GM19240 (cell line): ENCODE measurements at regions not wholly inside any gene's neighbourhood (a gene's known extent, or its start where the extent isn't known, plus 50 kb on each side); places are given as distances from the start of the nearest gene placed in this dataset.

Experiments used
- DNase-seq: peaks from one replicate; pipeline ENCODE4 v3.0.0; 2011; ENCODE audit warnings: low spot score; ENCODE audit not compliant: insufficient read length

DNA sequence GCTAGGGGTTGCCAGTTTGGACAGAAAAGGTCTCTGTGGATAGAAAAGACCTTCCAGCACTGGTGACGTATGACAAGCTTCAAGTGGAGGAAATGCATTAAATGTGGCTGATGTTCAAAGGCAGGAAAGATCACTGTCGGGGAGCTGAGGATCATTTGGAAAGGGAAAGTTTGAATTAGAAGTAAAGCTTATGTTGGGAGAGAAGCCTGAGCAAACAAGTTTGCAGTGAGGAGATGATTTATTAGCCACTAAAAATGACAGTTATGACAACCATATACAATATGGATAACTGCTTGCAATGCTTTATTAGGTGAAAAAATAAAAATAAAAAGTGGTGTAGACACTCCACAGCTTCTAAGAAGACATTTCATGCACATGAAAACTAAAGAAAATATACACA, 135.3 kb upstream of the HS3ST1 start:
- DNase-seq = no peak

DNA sequence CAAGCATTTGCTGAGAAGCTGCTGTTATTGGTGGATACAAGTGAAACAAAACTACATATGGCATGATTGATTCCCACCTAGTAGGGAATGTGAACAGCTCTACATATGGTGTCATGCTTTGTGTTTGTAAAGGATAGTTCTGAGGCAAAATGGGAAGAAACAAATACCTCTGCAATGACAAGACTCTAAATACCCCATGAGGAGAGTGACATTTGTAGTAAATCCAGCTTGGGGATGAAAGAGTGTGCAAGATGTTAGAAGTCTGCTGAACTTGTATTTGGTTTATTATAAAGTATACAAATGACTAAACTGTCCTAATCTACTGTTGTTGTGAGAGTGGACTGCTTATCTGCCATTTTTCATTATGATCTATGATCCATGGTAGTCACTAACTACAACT, 120.8 kb upstream of the HS3ST1 start:
- no peak for DNase-seq

DNA sequence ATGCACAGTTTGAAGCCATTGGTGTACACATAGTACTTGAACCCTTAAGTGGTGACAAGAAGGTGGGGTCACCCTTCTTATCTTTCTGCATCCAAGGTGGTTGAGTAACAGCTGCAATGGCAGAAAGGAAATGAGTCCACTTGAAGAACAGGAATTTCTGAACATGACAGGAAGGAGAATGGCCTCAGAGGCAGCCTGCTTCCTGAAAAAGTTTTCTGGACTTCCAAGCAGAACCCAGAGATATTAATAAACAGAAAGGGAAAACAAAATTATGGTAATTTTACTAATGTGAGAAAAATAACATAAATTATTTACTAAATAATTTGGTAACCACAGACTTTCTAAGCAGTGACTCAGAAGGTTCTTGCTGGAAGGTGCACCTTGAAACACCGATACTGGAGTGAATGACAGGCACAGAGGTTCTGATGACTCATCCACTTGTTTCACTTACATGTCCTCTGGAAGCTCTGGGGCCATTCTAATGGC, 119.9 kb upstream of the HS3ST1 start:
- DNase-seq = no peak

DNA sequence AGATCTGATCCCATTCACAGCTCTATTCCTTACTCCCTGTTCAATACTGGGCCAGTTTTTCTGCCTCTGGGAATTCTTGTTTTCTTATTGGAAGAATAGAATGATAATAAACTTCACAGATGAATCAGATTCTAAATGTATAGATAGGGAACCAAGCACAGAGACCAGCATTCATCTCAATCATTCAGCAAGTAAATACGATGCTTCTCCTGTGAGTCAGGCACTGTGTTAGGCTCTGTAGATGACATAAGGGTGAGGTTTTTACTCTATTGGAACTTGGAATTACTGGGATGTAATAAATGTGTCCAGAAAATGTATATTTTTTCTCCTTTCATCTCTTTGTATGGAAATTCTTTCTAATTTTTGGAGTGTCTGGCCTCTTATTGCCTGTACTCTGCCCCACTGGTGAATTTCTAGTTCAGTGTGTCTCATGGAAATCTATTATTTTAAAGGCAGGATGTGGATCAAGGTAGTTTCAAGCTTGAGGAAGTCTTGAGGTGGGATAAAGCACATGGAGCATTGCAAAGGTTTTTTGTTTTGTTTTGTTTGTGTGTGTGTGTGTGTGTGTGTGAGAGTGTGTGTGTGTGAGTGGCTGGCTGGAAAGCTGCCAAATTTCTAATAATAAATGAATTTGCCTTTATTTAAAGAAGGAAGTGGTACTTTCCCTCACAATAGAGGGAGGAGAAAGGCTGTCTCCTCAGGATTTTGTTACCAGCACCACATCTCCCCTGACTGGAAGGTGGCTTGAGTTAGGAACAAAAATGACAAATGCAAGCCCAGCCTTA, 117.9 kb upstream of the HS3ST1 start:
- no peak for DNase-seq

DNA sequence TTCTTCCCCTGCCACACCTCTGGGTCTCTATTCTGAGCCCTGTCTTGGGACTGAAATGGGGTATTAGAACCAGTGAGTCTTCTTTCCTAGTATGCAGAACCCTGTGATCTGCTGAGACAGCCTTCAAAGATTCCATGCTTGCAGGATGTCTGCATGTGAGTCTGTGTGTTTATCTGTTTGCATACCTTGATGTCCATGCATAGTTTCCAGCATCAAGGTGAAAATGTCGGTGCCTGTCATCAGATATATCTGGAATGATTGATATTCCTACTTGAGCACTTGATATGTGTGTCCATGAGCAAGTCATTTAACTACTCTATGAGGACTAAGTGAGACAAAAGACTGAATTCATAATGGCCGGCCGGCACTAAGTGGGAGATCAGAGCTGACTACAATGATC, 117.0 kb upstream of the HS3ST1 start:
- no peak for DNase-seq

DNA sequence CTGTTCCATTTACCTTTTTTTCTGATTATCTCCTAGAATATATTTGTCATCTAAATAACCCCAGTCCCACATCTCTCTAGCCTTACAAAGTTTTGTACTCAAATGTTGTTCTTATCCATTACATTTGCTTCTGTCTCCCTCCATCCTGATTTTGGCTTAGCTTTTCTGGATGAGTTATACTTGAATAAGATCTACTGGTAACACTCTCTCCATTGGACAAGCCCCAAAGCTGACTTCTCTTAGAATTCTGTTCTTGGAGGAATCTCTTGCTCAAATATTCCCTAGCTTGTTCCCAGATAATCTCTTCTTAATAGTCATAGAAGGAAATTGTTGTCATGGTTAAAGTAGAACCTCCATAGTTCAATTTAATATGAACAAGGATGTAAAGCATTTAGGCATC, 115.5 kb upstream of the HS3ST1 start:
- DNase-seq = no peak

DNA sequence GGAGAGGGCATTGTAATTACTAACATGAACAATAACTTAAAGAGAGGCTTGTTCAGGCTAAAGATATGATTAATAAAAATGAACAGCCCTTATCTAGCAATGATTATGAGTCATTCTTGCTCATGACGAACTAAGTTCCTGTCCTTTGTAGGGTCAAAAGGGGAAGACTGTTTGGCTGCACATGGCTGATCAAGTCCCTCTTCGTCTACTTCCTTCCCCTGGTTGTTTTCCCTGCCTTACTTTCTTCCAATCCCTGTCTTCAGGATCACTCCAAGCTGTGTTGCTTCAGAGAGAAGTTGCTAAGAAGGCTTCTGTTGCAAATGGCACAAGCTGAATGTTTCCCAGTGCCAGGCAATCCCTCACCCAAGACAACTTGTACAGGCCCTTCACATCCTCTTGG, 115.0 kb upstream of the HS3ST1 start:
- DNase-seq = no peak

DNA sequence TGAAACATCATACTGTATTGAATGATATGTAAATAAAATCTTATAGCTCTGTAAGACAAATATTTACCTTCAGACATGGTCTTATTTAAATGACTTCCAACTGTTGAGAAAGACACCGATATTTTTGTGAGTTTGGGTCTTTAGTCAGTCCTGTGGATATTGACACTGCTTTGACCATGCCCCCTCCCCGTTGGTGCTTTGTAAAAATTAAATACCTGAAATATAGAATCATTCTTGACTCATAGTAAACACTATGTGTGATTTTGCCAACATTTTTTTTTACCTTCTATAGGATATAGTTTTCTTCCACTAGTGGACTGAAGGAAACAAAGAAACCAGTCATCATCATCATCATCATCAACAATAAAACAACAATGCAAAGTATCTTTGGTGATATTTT, 114.3 kb upstream of the HS3ST1 start:
- no peak for DNase-seq

DNA sequence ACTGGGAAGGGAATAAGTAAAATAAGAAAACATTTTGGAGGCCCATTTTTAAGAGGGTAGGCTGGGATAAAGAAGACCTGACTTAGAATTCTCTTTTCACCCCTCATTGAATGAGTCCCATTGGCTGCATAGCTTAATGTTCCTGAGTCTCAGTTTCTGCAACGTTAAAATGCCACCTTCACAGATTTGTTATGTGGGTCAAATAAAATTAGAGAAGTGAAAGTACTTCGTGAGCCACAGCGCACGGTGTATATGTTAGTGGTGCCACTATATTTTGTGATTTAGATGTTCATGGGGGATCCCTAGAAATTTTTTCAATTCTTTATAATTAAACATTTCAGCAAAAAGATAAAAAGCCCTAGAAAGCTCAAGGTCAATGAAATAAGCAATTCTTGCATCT, 109.2 kb upstream of the HS3ST1 start:
- DNase-seq = no peak

DNA sequence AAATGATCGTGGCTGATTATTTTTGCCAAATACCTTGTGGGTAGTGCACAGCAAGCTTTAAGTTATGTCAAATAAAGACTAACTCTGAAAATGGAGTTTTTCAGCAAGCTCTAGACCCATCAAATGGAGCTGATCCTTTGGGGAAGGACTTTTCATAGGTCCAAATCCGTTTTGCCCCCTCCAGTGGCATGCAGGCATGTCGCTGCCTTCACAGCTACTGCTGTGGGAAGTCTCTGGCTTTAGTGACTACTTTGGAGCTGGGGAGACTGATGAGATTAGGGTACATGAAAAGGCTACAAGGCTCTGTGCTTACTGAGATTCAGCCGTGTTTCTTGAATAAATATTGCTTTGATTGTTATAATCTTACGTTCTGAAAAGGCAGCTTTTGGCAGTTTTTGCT, 106.6 kb upstream of the HS3ST1 start:
- no peak for DNase-seq

DNA sequence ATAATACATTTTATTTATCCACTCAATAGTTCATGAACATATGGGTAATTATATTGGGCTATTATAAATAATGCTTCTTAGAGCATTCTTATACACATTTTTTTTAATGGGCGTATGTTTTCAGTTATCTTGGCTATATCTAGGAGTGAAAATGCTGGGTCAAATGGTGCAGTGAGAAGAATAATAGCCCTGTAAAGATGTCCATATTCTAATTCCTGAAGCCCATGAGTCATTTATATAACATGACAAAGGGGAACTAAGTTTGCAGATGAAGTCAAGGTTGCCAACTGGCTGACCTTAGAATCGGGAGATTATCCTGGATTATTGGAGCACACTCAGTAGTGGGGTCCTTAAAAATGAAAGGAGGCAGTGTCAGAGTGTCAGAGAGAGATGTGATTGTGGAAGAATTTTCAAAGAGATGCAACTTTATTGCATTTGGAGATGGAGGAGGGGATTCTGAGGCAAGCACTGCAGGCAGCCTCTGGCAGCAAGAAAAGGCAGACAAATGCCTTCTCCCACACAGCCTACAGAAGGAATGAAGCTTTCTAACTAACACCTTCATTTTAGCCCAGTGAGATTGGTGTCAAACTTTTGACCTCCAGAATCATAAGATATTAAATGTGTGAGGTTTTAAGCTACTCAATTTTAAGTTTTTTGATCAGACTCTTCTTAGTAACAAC, 106.1 kb upstream of the HS3ST1 start:
- no peak for DNase-seq

DNA sequence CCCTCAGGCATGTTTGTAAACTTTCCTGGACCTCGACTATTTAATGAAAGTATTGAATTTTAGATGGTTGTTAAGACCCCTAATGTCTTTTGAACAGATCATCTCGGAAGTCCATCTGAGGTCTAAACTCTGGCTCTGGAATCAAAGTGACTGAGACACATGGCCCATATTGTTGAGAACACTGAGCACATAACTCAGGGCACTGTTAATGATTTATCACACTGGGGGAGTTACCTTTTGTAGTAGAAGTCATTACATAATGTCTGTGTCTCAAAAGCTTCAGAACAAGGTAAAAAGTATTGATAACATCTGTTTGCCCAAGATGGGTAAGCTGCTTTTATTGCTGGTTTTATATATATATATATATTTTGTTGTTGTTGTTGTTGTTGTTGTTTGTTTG, 103.4 kb upstream of the HS3ST1 start:
- no peak for DNase-seq

DNA sequence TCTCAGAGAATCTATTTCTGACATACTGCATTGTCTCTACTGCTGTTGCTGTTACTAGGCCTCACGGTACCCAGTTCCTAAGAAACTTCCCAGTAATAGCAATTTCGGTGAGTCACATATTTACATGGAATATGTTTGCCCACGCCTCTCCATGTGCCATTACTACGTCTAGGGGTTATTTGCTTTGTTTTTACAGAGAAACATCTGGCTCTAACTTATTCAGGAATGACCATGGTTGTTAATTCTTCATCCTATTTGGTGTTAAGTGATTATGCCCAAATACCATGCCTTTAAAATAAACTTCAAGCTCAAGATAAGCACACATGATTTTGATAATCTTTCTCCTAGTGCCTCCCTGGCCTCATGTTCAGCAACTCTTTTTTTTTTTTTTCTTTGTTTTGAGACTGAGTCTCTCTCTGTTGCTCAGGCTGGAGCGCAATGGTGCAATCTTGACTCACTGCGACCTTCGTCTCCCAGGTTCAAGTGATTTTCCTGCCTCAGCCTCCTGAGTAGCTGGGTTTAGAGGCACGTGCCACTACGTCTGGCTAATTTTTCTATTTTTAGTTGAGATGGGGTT, 101.0 kb upstream of the HS3ST1 start:
- DNase-seq = no peak

DNA sequence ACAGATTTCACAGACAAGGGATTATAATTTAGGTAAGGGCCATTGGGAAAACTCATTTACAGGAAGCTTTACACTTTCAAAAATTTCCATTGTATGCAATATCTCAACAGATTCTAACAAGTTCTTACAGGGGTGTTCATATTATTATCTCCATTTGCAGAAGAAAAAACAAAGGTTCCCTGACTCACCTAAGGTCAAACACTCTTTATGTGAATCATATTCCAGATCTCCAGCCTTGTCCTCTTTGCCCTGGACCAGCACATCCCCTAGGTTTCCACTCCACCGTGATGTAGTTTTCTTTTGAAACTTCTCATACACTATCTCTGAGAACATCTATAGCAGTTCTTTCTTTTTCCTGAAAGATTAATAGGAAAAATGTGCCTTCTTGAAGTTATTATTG, 96.4 kb upstream of the HS3ST1 start:
- DNase-seq = no peak

DNA sequence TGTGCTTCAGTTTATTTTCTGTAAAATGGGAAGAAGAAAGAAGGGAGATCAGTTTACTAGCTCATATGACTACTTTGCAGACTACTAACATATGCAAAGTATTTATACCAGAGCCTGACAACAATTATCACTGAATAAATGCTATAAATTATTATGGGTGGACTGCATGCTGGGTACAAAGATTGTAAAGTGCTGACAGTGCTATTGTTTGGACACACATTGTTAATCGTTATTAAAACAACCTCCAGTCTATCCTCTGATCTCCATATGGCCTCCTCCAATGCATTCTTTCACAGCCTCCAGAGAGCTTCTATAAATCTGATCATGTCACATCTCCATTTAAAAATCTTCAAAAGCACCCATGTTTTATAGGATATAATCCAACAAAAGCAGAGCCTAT, 90.1 kb upstream of the HS3ST1 start:
- no peak for DNase-seq

DNA sequence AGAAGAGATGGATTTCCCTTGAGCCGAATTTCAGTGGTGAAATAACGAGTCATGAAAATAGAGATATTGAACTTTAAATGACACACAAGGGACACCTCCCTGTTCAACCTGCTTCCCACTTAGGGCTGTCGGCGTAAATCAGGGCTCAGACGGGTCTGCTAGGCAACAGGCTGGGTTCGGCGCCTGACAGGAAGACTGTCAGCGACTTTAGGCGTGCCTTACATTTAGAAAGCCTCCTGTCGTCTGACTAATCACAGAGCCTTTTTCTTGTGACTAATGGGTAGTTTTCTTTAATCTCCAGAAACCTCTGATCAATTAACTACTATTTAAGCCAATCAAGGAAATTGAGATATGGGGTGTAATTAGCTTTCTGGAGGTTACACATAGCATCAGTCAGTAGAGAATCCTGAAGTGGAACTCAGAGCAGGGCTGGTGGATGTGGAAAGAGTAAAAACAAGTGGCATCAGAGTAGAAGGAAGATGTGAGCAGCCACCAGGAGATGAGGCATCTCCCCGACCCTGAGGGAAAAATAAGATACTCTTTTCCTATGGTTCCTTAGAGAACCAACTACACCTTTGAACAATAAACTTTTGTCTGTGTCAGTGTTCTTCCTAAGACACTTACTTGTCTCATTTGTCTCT, 86.2 kb upstream of the HS3ST1 start:
- DNase-seq = no peak

DNA sequence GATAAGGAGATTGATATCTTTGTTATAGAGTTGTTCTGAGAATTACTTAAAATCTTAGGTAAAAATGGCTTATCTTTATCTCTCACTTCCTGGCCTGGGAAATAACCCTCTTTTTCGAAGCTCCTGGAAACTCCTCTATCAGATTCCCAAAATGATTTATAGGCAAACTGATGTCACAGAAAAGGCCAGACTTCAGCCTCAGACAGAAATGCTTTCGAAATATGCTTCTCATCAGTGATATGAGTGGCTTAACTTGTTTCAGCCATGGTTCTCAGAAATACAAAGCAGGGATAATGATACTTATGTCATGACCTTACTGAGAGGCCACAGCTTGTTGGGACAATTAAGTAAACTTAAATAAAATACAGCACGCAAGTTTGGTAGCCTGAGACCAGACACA, 85.3 kb upstream of the HS3ST1 start:
- DNase-seq = no peak

DNA sequence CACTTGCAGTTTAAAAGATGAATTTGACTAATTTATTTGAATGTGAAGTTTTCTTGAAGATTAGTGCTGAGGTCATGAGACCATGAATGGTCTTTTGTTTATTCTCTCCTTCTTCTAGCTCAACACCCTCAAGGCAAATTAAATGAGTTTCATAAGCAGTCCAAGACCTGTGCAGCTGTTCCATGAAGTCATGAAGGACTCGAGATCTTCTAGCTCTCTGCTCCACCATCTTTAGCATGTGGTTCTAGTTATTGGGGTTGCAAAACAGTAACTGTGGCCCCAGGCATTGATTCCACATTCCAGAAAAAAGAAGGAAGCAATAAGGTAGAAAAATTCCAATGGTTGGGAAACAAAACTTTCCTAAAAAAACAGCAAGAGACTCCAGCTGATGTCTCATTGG, 84.2 kb upstream of the HS3ST1 start:
- no peak for DNase-seq

DNA sequence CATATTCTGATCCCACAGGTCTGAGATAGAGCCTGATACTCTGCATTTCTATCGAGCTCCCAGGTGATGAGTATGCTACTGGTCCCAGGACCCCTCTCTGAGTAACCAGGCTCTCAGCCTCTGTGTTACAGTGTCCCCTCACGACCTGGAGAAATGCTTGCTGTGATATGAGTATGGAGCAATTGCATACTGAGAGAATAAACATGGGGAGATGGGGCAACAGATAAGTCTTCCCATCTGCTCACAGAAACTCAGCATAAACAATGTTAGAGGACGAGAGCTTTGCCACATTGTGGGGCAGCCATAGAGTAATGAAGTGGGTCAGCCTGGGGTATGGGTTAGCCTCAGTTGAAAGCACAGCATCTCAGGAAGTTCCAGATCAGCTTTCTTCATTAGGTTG, 82.6 kb upstream of the HS3ST1 start:
- no peak for DNase-seq

DNA sequence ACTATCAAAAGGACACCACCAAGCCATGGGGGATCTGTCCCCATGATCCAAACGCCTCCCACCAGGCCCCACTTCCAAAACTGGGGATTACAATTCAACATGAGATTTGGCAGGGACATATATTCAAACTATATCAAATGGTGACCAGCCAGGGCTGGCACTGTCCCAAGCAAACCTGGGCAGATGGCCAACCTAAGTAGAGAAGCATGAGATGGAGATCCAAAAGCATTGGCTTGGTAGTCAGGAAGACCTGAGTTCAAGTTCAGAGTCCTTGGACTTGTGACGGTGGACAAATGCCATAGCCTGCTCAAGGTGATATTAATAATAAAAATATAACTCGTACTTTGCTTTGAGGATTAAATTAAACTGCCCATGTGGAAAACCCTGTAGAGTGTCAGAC, 79.2 kb upstream of the HS3ST1 start:
- no peak for DNase-seq

DNA sequence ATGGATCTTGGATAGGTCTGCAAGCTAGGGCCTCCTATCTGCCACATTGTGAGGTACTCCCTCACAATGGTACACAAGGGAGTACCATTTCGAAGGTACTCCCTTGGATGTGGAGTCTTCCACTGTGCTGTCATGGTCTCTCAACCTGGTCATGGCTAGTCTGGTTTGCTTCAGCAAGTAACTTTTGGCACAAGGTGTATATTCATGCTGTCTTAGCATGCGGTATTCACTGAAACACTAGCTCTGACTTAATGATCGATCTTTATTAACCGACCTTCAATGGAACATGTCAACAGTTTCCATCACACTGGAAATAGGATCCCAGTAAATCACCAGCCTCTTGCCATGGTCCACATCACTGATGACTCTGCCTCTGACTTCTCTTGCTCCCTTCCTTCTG, 77.5 kb upstream of the HS3ST1 start:
- DNase-seq = no peak

DNA sequence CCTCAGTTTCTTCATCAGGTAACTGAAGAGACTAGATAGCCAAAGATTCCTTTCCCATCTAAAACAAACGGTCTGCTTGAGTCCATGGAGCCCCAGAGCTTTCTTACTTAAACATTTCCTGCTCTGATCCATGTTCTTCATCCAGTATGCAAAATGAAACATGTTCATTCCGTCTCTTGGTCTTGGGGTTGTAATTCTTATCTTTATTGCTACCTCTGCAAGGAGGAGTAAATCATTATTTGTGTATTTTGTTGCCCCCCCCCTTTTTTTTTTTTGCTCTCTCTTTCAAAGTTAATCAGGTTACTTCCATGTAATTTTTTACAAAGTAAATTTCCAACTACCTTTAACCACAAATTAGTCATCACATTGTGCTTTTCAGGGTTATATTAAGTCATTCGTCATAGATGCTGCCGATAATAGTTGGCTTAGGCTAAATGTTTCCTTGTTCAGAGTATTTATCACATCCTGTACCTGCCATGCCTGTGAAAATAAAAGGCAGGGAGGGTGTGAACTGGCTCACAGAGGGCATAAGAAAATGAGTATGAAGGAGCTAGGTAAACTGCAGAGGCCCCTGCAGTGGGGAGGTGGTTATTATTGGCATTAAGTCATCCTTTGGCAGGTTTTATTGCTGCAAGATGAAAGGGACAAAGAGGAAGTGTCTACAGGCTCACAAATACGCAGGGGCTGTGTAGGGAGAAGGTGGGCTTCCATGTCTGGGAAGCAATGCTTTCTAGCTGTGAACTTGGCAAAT, 76.7 kb upstream of the HS3ST1 start:
- no peak for DNase-seq
